ENCODE measurements at regions not wholly inside any gene's neighbourhood (a gene's known extent, or its start where the extent isn't known, plus 50 kb on each side); places are given as distances from the start of the nearest gene placed in this dataset.

DNA sequence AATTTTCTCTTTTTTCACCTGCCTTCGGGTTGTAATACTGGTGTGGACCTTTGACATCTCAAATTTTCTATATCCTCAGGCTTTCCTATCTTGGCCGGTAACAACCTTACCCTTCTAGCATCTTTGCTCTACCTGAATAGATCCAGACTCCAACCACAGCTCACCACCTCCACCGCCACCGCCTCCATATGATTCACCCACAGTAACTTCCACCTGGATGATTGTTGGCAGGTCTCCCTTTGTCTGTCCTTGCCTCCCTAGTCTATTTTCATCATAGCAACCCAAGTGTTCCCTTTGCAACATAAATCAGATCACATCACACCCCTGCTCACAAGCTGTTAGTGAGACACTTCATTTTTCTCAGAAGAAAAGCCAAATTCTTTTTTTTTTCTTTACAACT lies 525.8 kb upstream of the POU3F2 start:
- Histone ChIP-seq H3K9me3 (no peaks in the 10 kb centered on the region), H4K20me1 (ENCODE audit: insufficient read depth) (no peaks in the 10 kb centered on the region), H3K4me2 (no peak overlapping the region), H3K4me3 (ENCODE audit: low read depth in 2 of 2, low read length in 1 of 2) (no peak overlapping the region), H3K9ac (no peak overlapping the region), H3K27ac (ENCODE audit: low read depth in 2 of 2, low read length in 1 of 2) (no peak overlapping the region), H3K9me2 (no peaks in the 10 kb centered on the region), H3K27me3 (ENCODE audit: insufficient read depth) (no peaks in the 10 kb centered on the region), H2AFZ (ENCODE audit: low read depth) (no peak overlapping the region), H3F3A (replicated peaks; ENCODE audit: insufficient read depth) (no peaks in the 10 kb centered on the region), H3K79me2 (ENCODE audit: insufficient read depth) (no peaks in the 10 kb centered on the region), H3K36me3 (replicated peaks in 1 of 2; ENCODE audit: control insufficient read depth in 1 of 2, insufficient read depth in 2 of 2, low read length in 1 of 2) (no peaks in the 10 kb centered on the region), H3K4me1 (ENCODE audit: control insufficient read depth in 1 of 2, insufficient read depth in 2 of 2, low read depth in 1 of 2, low read length in 1 of 2) (no peaks in the 10 kb centered on the region)
- TF ChIP-seq PBX3 (IDR thresholded peaks at IDR 0.05) = no peak
- no peak for TF ChIP-seq NFIC (IDR thresholded peaks at IDR 0.05; ENCODE audit: borderline replicate concordance)
- no peak for TF ChIP-seq EZH2phosphoT487 (IDR thresholded peaks at IDR 0.05; ENCODE audit: borderline replicate concordance, low read depth)
- TF ChIP-seq, protein P1, sequence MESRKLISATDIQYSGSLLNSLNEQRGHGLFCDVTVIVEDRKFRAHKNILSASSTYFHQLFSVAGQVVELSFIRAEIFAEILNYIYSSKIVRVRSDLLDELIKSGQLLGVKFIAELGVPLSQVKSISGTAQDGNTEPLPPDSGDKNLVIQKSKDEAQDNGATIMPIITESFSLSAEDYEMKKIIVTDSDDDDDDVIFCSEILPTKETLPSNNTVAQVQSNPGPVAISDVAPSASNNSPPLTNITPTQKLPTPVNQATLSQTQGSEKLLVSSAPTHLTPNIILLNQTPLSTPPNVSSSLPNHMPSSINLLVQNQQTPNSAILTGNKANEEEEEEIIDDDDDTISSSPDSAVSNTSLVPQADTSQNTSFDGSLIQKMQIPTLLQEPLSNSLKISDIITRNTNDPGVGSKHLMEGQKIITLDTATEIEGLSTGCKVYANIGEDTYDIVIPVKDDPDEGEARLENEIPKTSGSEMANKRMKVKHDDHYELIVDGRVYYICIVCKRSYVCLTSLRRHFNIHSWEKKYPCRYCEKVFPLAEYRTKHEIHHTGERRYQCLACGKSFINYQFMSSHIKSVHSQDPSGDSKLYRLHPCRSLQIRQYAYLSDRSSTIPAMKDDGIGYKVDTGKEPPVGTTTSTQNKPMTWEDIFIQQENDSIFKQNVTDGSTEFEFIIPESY (IDR thresholded peaks at IDR 0.05; ENCODE audit: borderline replicate concordance, low read depth) = no peak
- no peak for TF ChIP-seq FOSL2 (IDR thresholded peaks at IDR 0.05; ENCODE audit: borderline replicate concordance, low read depth)
- TF ChIP-seq EP300 (IDR thresholded peaks at IDR 0.05; ENCODE audit: borderline replicate concordance in 1 of 2, low read depth in 1 of 2, low read length in 1 of 2) = no peak
- TF ChIP-seq FOXM1 (IDR thresholded peaks at IDR 0.05; ENCODE audit: low read depth) = no peak
- TF ChIP-seq, protein P2, sequence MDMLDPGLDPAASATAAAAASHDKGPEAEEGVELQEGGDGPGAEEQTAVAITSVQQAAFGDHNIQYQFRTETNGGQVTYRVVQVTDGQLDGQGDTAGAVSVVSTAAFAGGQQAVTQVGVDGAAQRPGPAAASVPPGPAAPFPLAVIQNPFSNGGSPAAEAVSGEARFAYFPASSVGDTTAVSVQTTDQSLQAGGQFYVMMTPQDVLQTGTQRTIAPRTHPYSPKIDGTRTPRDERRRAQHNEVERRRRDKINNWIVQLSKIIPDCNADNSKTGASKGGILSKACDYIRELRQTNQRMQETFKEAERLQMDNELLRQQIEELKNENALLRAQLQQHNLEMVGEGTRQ (IDR thresholded peaks at IDR 0.05; ENCODE audit: borderline replicate concordance, low read depth, low read length) = no peak
- no peak for TF ChIP-seq SMC3 (IDR thresholded peaks at IDR 0.05; ENCODE audit: low read depth, low read length)
- no peak for TF ChIP-seq TAF1 (IDR thresholded peaks at IDR 0.05; ENCODE audit: borderline replicate concordance, low read depth, low read length)
- no peak for TF ChIP-seq MEF2A (IDR thresholded peaks at IDR 0.05; ENCODE audit: borderline replicate concordance, low read depth)
- POLR2A ChIA-PET = no interaction called here
- no peak for DNase-seq
- WGBS (ENCODE audit: low lambda C conversion rate) = 54% methylated on average over 4 of the region's 4 CpGs
- CTCF ChIA-PET = interaction anchor here (1.1 kb wide), 1 partner anchor 13 kb away, joined by 3 read pairs; no protein-coding TSS in a partner anchor

DNA sequence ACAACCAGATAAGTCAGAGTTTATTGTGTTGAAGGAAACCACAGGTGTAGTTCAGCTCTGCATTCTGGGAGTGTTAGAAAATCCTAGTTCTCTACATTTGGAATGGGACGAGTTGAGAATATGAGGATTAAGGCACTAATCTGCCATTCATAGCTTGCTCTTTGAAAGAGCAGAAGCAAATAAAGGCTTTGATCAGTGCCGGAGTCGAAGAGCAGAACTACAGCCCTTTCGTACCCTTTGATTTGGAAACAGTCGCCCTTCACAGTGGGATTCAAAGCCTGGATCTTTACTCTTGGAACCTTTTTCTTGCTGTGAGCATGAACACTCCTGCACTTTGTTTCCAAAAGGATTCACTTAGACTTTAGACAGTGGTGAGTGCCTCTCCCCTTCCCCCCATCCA lies 523.9 kb upstream of the POU3F2 start:
- no peak for DNase-seq
- Histone ChIP-seq H3K9me3 (no peaks in the 10 kb centered on the region), H3K27me3 (ENCODE audit: insufficient read depth) (no peaks in the 10 kb centered on the region), H3K27ac (ENCODE audit: low read depth in 2 of 2, low read length in 1 of 2) (no peak overlapping the region), H3F3A (replicated peaks; ENCODE audit: insufficient read depth) (no peaks in the 10 kb centered on the region), H3K36me3 (replicated peaks in 1 of 2; ENCODE audit: control insufficient read depth in 1 of 2, insufficient read depth in 2 of 2, low read length in 1 of 2) (no peaks in the 10 kb centered on the region), H3K79me2 (ENCODE audit: insufficient read depth) (no peaks in the 10 kb centered on the region), H4K20me1 (ENCODE audit: insufficient read depth) (no peaks in the 10 kb centered on the region), H2AFZ (ENCODE audit: low read depth) (no peak overlapping the region), H3K4me1 (ENCODE audit: control insufficient read depth in 1 of 2, insufficient read depth in 2 of 2, low read depth in 1 of 2, low read length in 1 of 2) (no peaks in the 10 kb centered on the region), H3K9ac (no peak overlapping the region), H3K9me2 (no peaks in the 10 kb centered on the region), H3K4me2 (no peak overlapping the region), H3K4me3 (ENCODE audit: low read depth in 2 of 2, low read length in 1 of 2) (no peak overlapping the region)
- 60% methylated on average over 5 of the region's 5 CpGs for WGBS (ENCODE audit: low lambda C conversion rate)
- CTCF ChIA-PET = no interaction called here
- POLR2A ChIA-PET = no interaction called here
- TF ChIP-seq POLR2AphosphoS5 (IDR thresholded peaks at IDR 0.05; ENCODE audit: low read depth, low read length) (no peak), TEAD4 (IDR thresholded peaks at IDR 0.05; ENCODE audit: borderline replicate concordance, insufficient read depth) (no peak), GABPA (IDR thresholded peaks at IDR 0.05; ENCODE audit: low read depth) (no peak), FOXM1 (IDR thresholded peaks at IDR 0.05; ENCODE audit: low read depth) (no peak), EZH2phosphoT487 (IDR thresholded peaks at IDR 0.05; ENCODE audit: borderline replicate concordance, low read depth) (no peak), SIN3A (IDR thresholded peaks at IDR 0.05; ENCODE audit: borderline replicate concordance, low read depth, low read length) (no peak), TAF1 (IDR thresholded peaks at IDR 0.05; ENCODE audit: borderline replicate concordance, low read depth, low read length) (no peak), ELF1 (IDR thresholded peaks at IDR 0.05) (no peak), CHD2 (IDR thresholded peaks at IDR 0.05; ENCODE audit: low read length, partially characterized antibody) (no peak), JUND (IDR thresholded peaks at IDR 0.05) (no peak), CTCF (IDR thresholded peaks at IDR 0.05) (no peak), TCF12 (IDR thresholded peaks at IDR 0.05) (no peak)
- TF ChIP-seq, protein P1 (IDR thresholded peaks at IDR 0.05; ENCODE audit: borderline replicate concordance, low read depth) = no peak
